Motor neuron (in vitro differentiated cells): ENCODE measurements at regions not wholly inside any gene's neighbourhood (a gene's known extent, or its start where the extent isn't known, plus 50 kb on each side); places are given as distances from the start of the nearest gene placed in this dataset.
A peak's percentile ranks its signal among the peaks of the same experiment; 100 is the strongest.
"Not testable (repeated sequence)": the region's sequence is repeated elsewhere in the genome, so short reads cannot be mapped to it uniquely, and the experiment has no call there.

Experiments used
- ATAC-seq, 8 experiments: fragments of 200-7000 bp; cut with Tn5 transposase; replicated peaks in 6 of 8; 2 replicates each; pipeline ENCODE4 v1.8.0; 2021; ENCODE audit warnings: mild to moderate bottlenecking in 8 of 8, moderate library complexity in 8 of 8
- H3K27ac ChIP-seq, 2 donors: fragments of 250-450 bp; sonication (Bioruptor Pico); 2 replicates each; pipeline ENCODE4 v1.9.0; 2021; ENCODE audit warnings: antibody characterized with exemption in 2 of 2, mild to moderate bottlenecking in 2 of 2, moderate library complexity in 1 of 2
- H3K4me1 ChIP-seq, 2 donors: fragments of 250-450 bp; sonication (Bioruptor Pico); replicated peaks in 1 of 2; 2 replicates each; pipeline ENCODE4 v1.6.1; 2021; ENCODE audit warnings: antibody characterized with exemption in 2 of 2, mild to moderate bottlenecking in 2 of 2, moderate library complexity in 1 of 2
- H3K4me3 ChIP-seq, 5 donors: fragments of 250-450 bp; sonication (Bioruptor Pico); 2 replicates each; pipeline ENCODE4 v1.9.0; 2021; ENCODE audit warnings: antibody characterized with exemption in 5 of 5, mild to moderate bottlenecking in 5 of 5, moderate library complexity in 4 of 5
- WGBS, 10 experiments: fragments of 450-650 bp; shearing (Covaris generic); methylation state at CpG; one replicate each; pipeline ENCODE4 v1.0.0; 2022; 5-methylcytosine and 5-hydroxymethylcytosine counted together
- in situ Hi-C, 9 experiments: fragments of 400-800 bp; cut with MboI; loops; one replicate each; pipeline ENCODE4 v1.15.0; 2021; ENCODE audit warnings: low sequenced_read_pairs in 9 of 9, low pct_unique_long_range_greater_than_20kb in 2 of 9; ENCODE audit not compliant: unreplicated experiment in 9 of 9

GRCh38 chr9:95720496-95720895 is 155.0 kb upstream of the ERCC6L2 start:
- H3K27ac ChIP-seq: no peak overlapping the region
- no peaks in the 10 kb centered on the region for H3K4me1 ChIP-seq
- no peak overlapping the region for H3K4me3 ChIP-seq
- in situ Hi-C loops: loop anchor here in 1 of 9 experiments (10.0 kb wide), 1 partner anchor 494 kb away; no protein-coding TSS in a partner anchor
- no peak for ATAC-seq
- WGBS, 10 experiments: 50 to 100% (median 82%) methylated on average over 1 to 4 of the region's 6 CpGs; no CpG with 5 or more reads in 2 of the 10 experiments

- in situ Hi-C loops: no loop called here
- Histone ChIP-seq H3K4me3 (no peak overlapping the region), H3K27ac (no peak overlapping the region), H3K4me1 (no peaks in the 10 kb centered on the region)
- ATAC-seq: no peak
- 20 to 100% (median 89%) methylated on average over 1 to 8 of the region's 8 CpGs; no CpG with 5 or more reads in 3 of the 10 experiments for WGBS, 10 experiments
Measured at GRCh38 chr9:95719354-95719753, 156.1 kb upstream of the ERCC6L2 start.

DNA sequence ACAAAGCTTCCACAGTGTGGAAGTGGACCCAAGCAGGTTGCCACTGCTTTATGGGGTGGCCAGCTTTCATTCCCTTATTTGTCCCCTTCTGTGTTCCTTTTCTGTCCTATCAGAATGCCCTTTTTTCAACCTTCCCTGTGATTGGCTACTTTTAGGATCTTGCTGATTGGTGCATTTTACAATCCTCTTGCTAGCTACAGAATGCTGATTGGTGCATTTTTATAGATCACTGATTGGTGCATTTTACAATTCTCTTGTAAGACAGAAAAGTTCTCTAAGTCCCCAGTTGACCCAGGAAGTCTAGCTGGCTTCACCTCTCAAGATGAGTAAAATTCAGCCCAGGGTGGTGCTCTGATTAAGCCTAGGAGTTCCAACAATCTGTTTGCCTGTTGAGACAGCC is 157.2 kb upstream of the ERCC6L2 start:
- Histone ChIP-seq H3K4me1 (no peaks in the 10 kb centered on the region), H3K4me3 (no peak overlapping the region), H3K27ac (no peak overlapping the region)
- no peak for ATAC-seq
- in situ Hi-C loops: no loop called here

DNA sequence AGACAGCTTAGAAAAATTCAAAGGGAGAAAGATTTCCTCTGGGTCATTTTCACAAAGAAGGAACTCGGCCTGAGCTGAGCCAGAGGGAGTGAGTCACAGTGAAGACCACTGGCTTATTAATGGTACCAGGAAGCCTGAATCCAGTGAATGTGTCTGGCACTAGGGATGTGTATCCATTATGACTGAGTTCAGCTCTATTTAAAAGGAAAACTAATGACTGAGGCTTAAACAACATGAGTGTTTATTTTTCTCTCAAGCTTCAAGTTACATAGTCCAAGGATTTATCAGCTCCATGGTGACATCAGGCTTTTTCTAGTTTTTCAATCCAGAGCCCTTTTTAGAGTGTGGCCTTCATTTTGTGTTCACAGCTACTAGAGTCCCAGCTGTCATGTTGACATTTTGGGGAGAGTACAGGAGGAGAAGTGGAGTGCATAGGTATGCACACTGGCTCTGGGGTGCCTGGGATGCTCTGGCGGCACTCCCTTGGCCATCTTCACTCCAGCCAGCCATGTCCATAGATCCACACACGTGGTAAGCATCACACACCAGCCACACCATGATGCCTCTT is 159.5 kb upstream of the ERCC6L2 start:
- in situ Hi-C loops: no loop called here
- no peaks in the 10 kb centered on the region for H3K4me1 ChIP-seq
- no peak overlapping the region for H3K27ac ChIP-seq
- no peak overlapping the region for H3K4me3 ChIP-seq
- 0 to 100% (median 33%) methylated on average over 1 to 3 of the region's 3 CpGs; no CpG with 5 or more reads in 1 of the 10 experiments for WGBS, 10 experiments
- peak in 3 of 8 experiments; percentile 52 to 98 (median 61) for ATAC-seq

GRCh38 chr9:95710446-95710845 is 165.0 kb upstream of the ERCC6L2 start:
- in situ Hi-C loops: no loop called here
- Histone ChIP-seq H3K4me1 (no peaks in the 10 kb centered on the region), H3K27ac (no peak overlapping the region), H3K4me3 (no peak overlapping the region)
- no peak for ATAC-seq
- WGBS, 10 experiments: 78 to 97% (median 80%) methylated on average over 2 to 4 of the region's 8 CpGs; no CpG with 5 or more reads in 7 of the 10 experiments

- H3K4me1 ChIP-seq: no peaks in the 10 kb centered on the region
- no peak overlapping the region for H3K4me3 ChIP-seq
- no peak for ATAC-seq
- no peak overlapping the region for H3K27ac ChIP-seq
- WGBS, 10 experiments: 40 to 100% (median 58%) methylated on average over 1 of the region's 1 CpG; no CpG with 5 or more reads in 4 of the 10 experiments
- in situ Hi-C loops: no loop called here
Measured at GRCh38 chr9:95696701-95697100, 178.8 kb upstream of the ERCC6L2 start.

GRCh38 chr9:95691435-95691834 is 174.7 kb upstream of the PTCH1 start:
- H3K4me1 ChIP-seq: no peaks in the 10 kb centered on the region
- WGBS, 10 experiments: 10 to 82% (median 33%) methylated on average over 1 to 4 of the region's 4 CpGs; no CpG with 5 or more reads in 3 of the 10 experiments
- ATAC-seq: no peak
- no peak overlapping the region for H3K4me3 ChIP-seq
- H3K27ac ChIP-seq: no peak overlapping the region
- in situ Hi-C loops: no loop called here

GRCh38 chr9:95689669-95690068 is 172.9 kb upstream of the PTCH1 start:
- WGBS, 10 experiments: 86 to 100% methylated on average over 1 to 2 of the region's 2 CpGs; no CpG with 5 or more reads in 8 of the 10 experiments
- H3K27ac ChIP-seq: no peak overlapping the region
- no peaks in the 10 kb centered on the region for H3K4me1 ChIP-seq
- in situ Hi-C loops: no loop called here
- no peak overlapping the region for H3K4me3 ChIP-seq
- no peak for ATAC-seq

DNA sequence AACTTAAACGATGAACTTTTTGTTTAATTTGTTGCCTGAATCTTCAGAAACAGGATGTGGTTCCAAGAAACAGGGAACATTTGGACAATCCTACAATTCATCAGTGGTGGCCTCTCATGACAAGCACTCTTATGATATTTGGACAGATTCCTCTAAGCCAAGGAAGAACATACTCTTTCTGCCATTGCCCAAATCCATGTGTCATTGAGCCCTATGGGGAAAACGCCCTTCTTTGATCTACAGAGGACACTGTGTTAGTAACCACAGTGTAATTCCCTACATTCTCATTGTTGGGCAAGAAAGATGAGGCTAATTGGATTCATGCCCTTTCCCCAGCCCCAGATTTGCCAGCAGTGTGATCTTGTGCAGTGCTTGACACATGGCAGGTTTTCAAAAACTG is 167.7 kb upstream of the PTCH1 start:
- in situ Hi-C loops: no loop called here
- no peak for ATAC-seq
- H3K4me1 ChIP-seq: no peaks in the 10 kb centered on the region
- H3K27ac ChIP-seq: no peak overlapping the region
- 0 to 100% (median 86%) methylated on average over 1 to 2 of the region's 2 CpGs; no CpG with 5 or more reads in 2 of the 10 experiments for WGBS, 10 experiments
- no peak overlapping the region for H3K4me3 ChIP-seq

GRCh38 chr9:95680306-95680705 is 163.5 kb upstream of the PTCH1 start:
- H3K27ac ChIP-seq, H3K4me3 ChIP-seq, in situ Hi-C loops, ATAC-seq, H3K4me1 ChIP-seq: not testable (repeated sequence)
- WGBS, 10 experiments: 65% methylated on average over 4 of the region's 26 CpGs; no CpG with 5 or more reads in 9 of the 10 experiments

DNA sequence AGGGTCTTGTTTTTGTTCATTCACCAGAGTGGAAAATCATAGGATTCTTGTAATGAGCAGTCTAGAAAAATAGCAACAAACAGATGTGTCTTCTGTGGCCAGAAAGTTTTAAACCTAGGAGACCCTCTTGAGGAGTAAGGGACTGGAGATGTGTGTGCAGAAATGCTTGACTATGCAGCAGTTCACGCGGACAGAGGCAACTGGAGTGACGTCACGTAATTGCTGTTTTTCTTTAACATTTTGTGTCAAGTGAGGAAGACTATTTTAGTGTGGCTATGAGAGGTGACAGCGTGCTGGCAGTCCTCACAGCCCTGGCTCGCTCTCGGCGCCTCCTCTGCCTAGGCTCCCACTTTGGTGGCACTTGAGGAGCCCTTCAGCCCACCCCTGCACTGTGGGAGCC is 163.1 kb upstream of the PTCH1 start:
- 50 to 100% (median 100%) methylated on average over 3 to 4 of the region's 8 CpGs; no CpG with 5 or more reads in 7 of the 10 experiments for WGBS, 10 experiments
- Histone ChIP-seq H3K4me1 (no peaks in the 10 kb centered on the region), H3K4me3 (no peak overlapping the region), H3K27ac (no peak overlapping the region)
- in situ Hi-C loops: no loop called here
- ATAC-seq: no peak

DNA sequence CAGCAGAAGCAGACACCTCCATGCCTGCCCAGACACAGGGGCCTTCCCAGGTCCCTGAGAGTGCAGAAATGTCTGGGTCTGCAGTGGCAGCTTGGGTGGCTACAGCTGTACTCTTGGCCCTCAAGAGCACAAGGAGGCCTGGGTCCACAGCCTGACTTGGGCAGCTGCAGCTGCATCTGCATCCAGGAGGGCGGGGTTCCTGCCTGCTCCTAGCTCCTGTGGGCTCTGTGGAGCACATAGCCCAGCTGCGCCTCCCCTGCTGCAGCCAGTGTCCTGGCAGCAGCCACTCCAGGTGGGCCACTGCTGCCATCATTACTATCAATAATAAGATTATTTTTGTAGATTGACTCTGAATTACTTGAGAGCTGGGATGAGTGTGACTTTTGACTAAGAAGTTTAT is 162.0 kb upstream of the PTCH1 start:
- no peaks in the 10 kb centered on the region for H3K4me1 ChIP-seq
- ATAC-seq: peak in 2 of 8 experiments; percentile 25 to 64
- no peak overlapping the region for H3K27ac ChIP-seq
- no peak overlapping the region for H3K4me3 ChIP-seq
- in situ Hi-C loops: no loop called here
- 37 to 70% methylated on average over 2 of the region's 2 CpGs; no CpG with 5 or more reads in 8 of the 10 experiments for WGBS, 10 experiments

DNA sequence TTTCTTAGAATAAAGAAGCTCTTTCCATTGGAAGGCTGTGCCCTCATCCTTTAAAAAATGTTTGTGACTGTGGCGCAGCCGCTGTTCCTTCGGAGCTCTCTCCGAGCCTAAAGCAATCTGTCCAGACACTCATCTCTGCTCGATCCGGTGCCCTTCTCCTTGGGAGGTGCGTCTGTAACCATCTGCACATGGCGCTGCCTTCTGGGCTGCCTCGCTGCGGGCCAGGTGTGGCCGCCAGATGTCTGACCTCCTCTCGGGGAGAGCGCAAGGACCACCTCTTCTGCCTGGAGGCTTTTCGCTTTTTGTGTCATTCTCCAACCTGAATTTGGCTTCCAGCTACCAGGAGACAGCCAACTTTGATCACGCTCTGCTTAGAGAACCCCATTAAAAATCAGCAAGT is 153.4 kb upstream of the PTCH1 start:
- WGBS, 10 experiments: 15 to 96% (median 89%) methylated on average over 2 to 14 of the region's 15 CpGs; no CpG with 5 or more reads in 2 of the 10 experiments
- ATAC-seq: peak in 3 of 8 experiments; percentile 46 to 77 (median 58)

GRCh38 chr9:95669253-95669652 is 152.5 kb upstream of the PTCH1 start:
- ATAC-seq: no peak
- Histone ChIP-seq H3K4me1 (peaks cover 11% of the 10 kb centered on the region in 2 donors), H3K27ac (no peak overlapping the region), H3K4me3 (no peak overlapping the region)
- 0 to 100% (median 53%) methylated on average over 1 to 3 of the region's 7 CpGs; no CpG with 5 or more reads in 6 of the 10 experiments for WGBS, 10 experiments
- in situ Hi-C loops: no loop called here

More for the DNA sequence above, 153.4 kb upstream of the PTCH1 start:
- peaks cover 11% of the 10 kb centered on the region in 2 donors for H3K4me1 ChIP-seq
- no peak overlapping the region for H3K27ac ChIP-seq
- in situ Hi-C loops: no loop called here
- no peak overlapping the region for H3K4me3 ChIP-seq
